ENCODE measurements at regions not wholly inside any gene's neighbourhood (a gene's known extent, or its start where the extent isn't known, plus 50 kb on each side); places are given as distances from the start of the nearest gene placed in this dataset.
A peak's percentile ranks its signal among the peaks of the same experiment; 100 is the strongest.

DNA sequence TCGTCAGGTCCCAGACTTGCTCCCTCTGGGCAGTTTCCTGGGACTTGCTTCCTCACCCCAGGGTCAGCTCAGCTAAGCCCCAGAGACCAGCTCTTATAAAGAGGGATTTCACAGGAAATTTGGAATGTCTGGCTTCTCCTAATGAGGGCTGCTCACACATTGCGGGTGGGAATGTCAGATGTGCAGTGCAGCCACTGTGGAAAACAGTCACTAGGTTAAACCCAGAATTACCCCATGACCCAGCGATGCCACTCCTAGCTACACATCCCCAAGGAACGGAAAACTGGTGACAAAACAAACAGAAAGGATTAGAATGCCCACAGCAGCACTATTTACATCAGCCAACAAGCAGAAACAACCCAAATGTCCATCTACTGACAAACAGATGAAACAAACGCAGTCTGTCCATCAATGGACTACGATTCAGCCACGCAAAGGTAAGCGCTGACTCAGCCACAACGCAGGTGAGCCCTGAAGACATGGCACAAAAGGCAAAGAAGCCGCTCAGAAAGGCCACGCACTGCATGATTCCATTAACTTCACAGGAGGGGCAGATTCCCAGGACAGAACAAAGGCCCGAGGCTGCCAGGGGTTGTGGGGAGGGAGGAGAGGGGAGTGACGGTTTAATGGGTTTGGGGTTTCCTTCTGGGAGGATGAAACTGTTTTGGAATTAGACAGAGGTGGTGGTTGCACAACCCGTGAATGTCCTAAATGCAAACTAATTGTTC is 63.0 kb downstream of the NCOR2 start:
- no peak for DNase-seq (ENCODE audit: low spot score)

DNA sequence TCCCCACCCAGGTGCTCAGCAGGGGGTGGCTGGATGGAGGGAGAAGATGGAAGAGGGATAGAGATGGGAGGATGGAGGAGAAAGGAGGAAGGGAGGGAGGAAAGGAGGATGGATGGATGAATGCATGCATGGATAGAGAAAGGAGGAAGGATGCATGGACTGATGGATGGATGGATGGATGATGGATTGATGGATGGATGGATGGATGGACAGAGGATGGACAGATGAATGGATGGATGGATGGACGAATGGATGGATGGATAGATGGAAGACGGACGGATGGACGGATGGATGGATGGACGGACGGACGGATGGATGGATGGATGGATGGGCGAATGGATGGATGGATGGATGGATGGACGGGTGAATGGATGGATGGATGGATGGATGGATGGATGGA is 64.1 kb downstream of the NCOR2 start:
- DNase-seq (ENCODE audit: low spot score) = no peak

GRCh38 chr12:124502379-124502778 is 65.0 kb downstream of the NCOR2 start:
- no peak for DNase-seq (ENCODE audit: low spot score)

- DNase-seq (ENCODE audit: low spot score) = no peak
Observed at GRCh38 chr12:124501827-124502226, 65.6 kb downstream of the NCOR2 start.

DNA sequence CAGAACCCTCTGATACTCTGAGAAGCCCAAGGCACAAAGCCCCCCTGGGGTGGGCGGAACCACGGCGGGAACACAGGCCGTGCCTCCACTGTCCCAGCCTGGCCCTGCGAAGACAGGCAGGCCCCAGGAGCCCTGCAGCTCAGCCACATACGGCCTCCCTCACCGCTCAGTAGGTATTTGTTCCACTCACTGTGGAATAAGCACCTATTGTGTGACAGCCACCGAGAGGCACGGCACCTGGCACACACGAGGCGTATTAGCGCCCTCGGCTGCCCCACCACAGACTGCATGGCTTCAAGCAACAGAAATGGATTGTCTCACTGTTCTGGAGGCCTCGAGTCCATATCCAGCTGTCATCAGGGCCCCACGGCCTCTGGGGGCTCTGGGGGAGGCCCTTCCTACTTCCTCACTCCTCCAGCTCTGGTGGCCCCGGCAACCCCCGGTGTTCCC is 66.3 kb downstream of the NCOR2 start:
- no peak for DNase-seq (ENCODE audit: low spot score)

- no peak for DNase-seq (ENCODE audit: low spot score)
Observed at GRCh38 chr12:124499898-124500244, 67.5 kb downstream of the NCOR2 start.

DNA sequence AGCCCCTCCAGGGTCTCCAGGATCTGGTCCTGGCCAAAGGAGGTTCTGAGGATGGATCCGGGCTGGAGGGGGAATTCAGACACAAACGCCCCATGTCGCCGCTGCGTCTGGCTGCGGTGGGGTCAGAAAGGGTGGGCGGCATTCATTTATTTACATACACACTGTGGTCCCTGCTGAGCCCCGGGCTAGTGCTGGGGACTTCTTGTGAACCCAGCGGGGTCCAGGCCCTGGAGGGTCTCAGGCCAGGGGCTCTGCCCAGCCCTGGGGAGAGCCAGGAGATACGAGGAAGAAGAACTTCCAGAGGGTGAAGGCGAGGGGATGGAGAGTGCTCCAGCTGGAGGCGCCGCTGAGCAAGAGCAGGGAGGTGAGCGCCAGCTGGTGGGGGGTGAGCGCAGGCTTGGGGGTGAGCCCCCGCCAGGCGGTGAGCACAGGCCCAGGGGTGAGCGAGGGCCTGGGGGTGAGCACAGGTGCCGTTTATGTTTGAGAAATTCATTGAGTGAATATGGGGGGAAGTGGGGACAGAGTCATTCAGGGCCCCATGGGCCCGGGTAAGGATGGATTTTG is 68.1 kb downstream of the NCOR2 start:
- DNase-seq (ENCODE audit: low spot score) = no peak

GRCh38 chr12:124498275-124499189 is 68.9 kb downstream of the NCOR2 start:
- peak; percentile 55 for DNase-seq (ENCODE audit: low spot score)

DNA sequence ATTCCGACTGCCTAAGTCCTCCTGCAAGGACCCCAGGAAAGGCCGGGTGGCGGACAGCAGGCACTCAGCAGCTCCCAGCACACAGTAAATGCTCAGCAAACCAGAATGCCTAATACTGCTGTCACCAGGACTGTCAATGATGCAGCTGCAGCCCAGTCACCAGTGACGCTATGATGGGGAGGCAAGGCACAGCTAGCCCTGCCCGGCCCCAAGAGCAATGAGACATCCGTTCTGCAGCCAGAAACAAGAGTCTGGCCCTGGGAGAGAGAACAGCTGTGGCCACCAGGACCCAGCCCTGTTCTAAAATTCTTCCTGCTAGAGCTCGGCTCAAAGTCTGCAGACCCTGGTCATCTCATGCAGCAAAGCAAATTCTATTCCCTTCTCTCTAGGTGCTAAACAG is 69.8 kb downstream of the NCOR2 start:
- DNase-seq (ENCODE audit: low spot score) = peak; percentile 44

DNA sequence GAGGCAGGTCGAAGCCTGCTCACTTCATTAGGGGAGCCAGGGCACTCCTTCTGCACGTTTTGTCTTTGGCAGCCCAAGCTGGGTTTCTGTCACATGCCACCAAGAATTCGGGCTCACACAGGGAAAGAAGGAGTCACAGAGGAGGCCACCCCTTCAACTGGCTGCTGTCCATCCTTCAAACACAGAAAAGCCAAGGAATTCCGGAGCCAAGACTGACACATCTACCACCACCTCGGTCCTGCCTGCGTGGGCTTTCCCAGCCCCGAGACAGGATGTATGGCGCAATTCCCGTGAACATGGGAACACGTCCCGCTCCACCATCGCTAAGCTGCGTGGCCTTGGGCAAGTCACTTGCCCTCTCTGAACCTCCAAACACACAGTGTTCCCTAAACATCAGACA is 70.4 kb downstream of the NCOR2 start:
- no peak for DNase-seq (ENCODE audit: low spot score)

GRCh38 chr12:124496584-124496983 is 70.8 kb downstream of the NCOR2 start:
- DNase-seq (ENCODE audit: low spot score) = no peak

GRCh38 chr12:124495194-124495983 is 72.0 kb downstream of the NCOR2 start:
- DNase-seq (ENCODE audit: low spot score) = no peak

- no peak for DNase-seq (ENCODE audit: low spot score)
Observed at GRCh38 chr12:124494751-124495129, 72.7 kb downstream of the NCOR2 start.

DNA sequence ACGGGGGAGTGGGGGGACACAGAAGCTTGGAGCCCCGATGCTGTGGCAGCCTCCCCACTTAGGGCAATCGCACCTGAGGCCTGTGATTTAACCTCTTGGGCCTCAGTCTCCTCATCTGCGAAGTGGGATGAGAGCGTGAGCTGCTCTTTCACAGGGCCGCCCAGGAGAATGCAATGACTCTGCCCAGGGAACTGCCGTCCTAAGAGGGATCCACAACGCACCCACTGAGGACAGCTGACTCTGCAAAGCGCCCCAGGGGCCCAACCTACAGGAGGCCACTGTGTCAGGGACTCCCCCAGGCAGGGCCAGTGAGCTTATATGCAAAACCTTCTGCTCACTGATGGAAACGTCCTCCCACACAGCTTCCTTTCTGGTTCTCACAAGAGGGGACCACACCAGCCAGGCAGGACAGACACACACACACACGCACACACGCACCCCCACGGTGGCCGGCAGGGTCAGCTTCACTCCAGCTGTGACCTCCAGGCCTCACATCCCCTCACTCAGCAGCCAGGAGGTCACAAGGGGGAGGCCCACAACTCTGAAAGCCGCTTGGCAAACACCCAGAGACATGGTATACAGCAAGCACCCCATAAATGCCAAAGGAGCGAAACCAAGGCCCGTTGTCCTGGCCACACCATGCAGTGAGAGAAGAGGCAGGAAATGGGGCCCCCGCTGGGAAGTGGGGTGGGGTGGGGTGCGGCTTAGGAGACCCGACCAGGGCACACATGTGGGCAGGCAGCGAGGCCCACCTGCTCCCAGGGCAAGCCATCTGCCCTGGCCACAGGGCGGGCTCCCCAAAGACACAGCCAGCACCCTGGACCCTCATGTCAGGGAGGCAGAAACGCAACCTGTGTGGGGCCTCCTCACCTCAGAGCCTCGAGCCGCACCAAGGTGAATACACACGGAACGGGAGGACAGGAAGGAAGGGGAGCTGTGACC is 73.3 kb downstream of the NCOR2 start:
- no peak for DNase-seq (ENCODE audit: low spot score)

- DNase-seq (ENCODE audit: low spot score) = no peak
Observed at GRCh38 chr12:124492879-124493808, 74.3 kb downstream of the NCOR2 start.

GRCh38 chr12:124491856-124492420 is 75.5 kb downstream of the NCOR2 start:
- DNase-seq (ENCODE audit: low spot score) = no peak

GRCh38 chr12:124491310-124491709 is 76.1 kb downstream of the NCOR2 start:
- no peak for DNase-seq (ENCODE audit: low spot score)

DNA sequence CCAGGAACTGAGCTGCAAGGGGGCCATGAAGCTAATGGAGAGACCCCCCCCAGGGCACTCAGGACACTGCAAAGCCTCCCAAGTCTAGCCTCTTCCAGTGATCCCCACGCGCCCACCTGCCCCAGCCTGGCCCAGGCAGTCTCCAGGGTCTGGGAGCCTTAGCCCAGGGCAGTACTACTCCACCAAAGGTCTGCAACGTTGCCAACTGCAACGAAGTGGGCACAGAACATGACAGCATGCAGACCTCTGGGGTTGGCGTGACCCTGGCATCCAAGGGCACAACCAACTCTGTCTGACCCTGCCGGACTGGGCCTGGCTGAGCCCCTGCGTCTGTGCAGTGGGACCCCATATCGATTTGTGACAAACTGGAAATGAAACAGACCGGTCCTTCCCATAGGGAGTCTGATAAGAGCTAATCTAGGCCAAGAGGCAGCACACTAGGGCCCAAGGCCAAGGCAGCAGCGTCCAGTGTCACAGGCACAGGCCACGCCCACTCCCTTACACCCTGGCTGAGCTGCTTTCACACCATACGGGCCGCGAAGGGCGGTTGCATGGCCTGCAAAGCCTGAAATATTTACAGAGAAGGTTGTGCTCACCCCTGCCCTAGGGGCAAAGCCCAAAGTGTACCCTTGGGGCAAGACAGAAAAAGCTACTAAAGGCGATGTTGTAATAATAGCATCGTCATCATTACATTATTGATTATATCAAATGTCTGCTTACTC is 76.7 kb downstream of the NCOR2 start:
- DNase-seq (ENCODE audit: low spot score) = peak; percentile 41
